ENCODE measurements at regions not wholly inside any gene's neighbourhood (a gene's known extent, or its start where the extent isn't known, plus 50 kb on each side); places are given as distances from the start of the nearest gene placed in this dataset.

DNA sequence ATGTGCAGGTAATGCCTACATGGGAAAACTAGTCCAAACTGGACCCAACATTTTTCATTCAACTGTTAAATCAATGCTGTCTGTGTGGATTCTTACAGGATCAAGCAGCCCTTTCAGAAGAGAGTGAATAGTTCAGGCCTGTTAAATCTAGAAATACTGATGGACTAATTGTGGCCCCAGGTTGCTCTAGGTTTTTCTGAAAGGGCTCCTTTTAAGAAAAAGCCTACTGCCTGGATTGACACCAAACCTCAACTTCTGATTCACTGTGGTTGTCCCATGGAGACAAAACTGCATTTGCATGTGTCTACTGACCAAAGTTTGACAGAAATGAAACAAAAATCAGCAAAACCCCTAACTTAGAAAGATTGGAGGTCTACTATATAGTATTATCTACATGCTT, 437.0 kb downstream of the KLF12 start:
- no peak for FAIRE-seq

DNA sequence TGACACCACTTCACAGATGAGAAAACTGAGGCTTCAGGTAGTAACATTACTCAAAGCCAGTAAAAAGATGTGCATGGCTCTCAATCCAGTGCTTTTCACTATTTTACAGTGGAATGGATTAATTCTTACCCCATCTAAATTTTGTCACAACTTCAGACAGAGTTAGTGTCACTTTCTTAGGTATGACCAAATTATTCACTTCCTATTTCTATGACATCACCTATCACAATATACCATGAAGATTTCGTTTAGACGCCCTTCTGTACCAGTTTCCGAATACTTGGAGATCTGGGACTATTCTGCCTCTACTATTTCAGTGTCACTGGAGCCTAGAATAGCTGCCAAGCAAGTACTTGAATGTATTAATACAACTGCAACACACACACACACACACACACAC, 437.5 kb downstream of the KLF12 start:
- no peak for FAIRE-seq

DNA sequence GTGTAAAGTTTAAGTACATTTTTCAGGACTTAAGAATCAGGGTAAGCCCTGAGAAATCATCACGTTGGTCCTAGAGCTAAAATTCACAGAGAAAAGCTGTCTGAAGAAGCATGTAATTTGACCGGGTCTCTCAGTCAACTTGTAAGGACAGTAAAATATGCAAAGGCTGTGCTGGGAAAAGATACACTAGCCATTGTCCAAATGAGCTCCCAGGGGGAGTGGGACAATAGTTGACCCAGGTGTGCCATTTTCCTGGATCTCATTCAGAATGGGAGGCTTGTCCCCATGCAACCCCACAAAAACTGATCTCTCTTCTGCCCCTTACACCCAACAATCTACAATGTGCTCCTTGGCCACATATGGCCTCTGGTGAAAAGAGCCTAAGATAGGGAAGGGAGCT, 437.9 kb downstream of the KLF12 start:
- FAIRE-seq, result no peak

DNA sequence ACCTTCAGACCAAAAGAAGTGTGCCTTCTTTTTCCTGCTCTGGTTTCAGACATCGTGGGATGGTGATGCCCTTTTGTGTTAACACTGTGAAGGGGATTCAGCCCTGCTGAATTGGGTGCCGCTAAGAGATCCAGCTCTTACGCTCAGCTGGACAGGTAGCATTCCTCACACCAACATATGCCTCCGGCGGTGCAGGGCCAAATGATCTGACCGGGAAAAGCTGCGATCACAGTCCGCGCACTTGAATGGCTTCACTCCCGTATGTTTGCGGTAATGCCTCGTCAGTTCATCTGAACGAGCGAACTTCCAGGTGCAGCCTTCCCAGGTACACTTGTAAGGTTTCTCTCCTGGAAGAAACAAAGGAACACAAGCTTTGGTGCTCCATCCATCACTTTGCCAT, 438.9 kb downstream of the KLF12 start:
- FAIRE-seq, result no peak

DNA sequence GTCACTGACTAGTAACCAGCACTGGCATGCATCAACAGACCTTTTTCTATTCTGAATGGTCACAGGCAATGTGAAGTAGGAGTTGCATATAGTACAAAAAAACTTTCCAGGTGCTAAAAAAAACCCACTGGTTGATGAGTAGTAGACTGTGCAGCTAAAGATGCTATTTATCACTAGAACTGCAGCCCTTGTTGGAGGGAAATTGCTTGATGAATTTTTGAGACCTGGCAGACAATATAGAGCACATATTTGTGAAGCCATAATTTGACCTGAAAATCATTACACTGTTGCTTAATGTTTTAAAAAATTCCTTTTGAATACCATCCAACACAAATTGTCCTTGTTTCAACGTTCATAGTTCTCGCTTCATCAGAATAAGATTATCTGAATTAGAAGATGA, 441.0 kb downstream of the KLF12 start:
- no peak for FAIRE-seq

DNA sequence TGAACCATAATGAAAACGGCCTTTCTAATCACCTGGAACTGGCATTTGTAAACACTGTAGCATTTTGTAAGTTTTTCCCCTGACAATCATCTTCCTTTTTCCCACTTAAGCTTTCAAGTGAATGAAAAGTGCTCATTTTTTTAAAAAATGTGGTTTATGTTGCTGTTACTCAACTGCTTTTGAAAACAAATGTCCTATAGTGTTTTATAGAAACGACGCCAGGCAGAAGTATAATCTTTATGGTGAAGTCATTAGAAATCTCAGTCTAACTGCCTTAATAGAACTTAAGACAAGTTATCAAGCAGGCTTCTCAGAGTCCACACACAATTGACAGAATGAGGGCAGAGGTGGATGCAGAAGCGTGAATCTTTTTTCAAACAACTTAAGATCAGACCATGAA, 442.3 kb downstream of the KLF12 start:
- FAIRE-seq, result no peak

DNA sequence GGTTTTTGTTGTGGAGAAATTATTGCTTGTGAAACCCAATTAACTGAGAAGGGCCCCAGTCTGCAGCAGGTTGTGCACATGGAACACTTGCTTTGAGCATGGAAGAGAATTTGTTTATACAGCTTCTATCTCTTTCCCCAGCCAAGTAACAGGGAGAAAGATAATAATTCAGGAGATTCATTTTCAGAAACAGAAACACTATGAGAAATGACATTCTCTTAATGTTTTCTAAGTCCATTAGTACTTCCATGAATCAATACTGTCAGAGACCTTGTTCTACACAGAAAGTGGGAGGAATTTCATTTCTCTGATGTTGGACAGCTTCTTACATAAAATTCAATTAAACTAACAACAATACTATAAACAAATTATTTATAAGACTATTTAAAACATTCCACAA, 446.3 kb downstream of the KLF12 start:
- no peak for FAIRE-seq

DNA sequence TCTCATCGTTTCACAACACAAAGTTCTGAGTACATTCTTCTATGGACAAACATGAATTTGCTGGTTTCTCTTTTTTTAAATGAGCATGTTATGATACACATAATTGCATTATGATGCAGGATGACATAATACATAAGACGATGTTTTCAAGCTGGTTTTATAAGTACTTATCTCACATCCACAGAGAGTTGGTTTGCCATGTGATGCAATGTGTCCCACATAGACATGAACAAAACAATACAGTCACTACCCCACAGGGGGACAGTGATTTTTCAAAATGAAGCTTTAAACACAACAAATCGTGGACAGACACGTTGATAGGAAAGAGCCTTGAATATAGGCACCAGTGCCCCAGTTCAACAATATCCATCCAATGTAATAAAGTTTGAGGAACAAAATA, 447.1 kb downstream of the KLF12 start:
- FAIRE-seq, result no peak

DNA sequence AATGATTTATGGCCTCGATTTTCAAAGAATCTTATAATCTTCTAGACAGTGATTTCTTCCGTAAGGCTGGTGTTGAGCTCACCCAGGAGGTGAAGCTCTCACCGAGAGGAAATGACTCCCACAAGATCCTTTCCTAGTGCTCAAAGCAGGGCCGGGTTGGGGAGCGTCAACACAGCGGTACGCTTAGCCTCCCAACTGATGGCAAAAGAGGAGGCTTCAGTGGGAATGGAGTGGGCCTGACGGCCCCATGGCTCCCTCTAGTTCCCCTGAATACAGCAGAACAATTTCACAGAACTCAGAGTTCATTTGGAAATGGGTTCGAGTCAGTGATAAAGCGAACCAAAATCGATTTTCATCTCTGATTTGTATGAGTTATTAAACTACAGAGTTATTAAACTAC, 449.5 kb downstream of the KLF12 start:
- no peak for FAIRE-seq

DNA sequence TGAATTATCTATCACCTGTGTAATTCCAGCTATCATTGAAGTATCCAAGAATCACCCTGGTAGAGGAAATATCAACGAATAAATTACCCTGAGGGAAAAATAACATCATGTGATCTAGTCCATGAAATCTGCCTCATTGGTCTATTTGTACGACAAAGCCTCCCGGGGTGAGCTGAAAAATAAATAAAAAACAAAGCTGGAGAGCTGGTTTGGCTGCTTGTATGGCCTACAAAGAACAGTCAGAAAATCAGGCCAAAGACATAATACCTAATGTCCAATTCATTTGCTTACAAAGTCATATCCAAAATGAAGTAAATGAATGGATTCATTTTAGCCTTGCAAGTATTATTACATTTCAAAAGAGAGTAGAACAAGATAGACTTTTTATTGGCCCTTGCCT, 449.9 kb downstream of the KLF12 start:
- no peak for FAIRE-seq

DNA sequence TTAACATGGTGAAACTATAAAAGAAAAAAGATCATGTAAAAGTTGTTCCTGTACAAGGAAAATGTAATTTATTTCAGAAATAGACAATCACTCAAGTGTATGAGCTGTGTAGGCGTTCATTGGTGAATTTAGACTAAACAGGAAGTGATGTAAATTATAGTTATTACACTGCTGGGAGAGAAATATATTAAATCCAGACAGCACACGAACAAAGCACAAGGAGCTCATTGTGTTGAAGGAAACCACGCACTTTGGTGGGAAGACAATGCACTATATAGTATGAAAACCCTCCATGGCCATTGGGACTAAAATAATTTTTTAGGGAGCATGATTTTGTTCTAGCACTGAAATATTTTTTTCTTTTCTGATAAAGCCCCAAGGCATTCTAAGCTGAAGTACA, 450.5 kb downstream of the KLF12 start:
- no peak for FAIRE-seq

DNA sequence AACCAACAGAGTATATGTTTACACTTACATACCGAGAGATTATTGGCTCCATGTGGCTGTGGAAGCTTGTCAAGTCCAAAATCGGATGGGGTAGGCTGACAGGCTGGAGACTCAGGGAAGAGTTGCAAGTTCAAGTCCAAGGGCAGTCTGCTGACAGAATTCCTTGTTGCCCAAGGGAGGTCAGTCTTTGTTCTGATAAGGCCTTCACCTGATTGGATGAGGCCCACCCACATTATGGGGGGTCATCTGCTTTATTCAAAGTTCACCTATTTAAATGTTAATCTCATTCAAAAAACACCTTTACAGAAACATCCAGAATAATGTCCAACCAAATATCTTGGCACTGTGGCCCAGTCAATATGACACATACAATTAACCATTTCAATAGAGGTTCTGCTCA, 452.4 kb downstream of the KLF12 start:
- no peak for FAIRE-seq

DNA sequence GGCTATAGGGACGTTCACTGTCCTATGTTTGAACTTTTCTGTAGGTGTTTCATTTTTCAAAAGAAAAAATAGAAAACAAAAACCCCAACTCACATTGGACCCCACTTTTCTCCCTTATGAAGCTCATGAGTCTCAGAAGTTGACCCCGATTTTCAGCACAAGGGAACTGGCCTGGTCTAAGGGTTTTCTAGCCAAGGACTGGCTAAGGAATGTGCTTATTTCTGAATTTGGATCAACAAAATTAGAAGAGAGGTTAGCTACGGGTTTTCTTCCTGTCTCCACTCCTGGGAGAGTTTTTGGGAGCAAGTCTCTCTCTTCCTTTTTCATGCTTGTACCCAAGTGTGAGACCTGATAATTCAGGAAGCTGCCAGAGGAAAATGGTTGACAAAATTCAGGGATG, 453.2 kb downstream of the KLF12 start:
- FAIRE-seq, result no peak

DNA sequence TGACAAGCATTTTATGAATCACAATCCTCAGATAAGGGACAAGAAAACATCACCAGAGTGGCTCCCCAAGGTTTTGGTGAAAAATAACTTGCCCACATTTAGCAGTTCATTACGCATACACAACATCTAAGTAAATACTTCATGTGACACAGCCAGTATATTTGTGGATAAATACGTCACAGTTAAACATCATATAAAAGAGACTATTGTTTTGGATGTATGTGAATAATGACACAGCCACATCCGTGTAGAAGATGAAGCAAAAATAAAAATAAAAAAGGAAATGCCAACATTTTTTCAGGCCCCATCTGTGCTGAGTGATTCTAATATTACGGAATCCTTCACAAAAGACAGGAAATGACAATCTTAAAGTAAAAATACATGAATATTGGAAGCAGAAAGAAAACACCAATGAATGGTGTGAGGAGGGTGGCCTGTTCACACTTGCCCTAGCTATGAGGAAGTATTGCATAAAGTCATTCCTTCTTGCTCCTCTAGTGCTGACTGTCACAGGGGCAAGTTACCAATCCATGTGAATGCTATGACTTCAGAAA, 457.1 kb downstream of the KLF12 start:
- FAIRE-seq, result no peak

DNA sequence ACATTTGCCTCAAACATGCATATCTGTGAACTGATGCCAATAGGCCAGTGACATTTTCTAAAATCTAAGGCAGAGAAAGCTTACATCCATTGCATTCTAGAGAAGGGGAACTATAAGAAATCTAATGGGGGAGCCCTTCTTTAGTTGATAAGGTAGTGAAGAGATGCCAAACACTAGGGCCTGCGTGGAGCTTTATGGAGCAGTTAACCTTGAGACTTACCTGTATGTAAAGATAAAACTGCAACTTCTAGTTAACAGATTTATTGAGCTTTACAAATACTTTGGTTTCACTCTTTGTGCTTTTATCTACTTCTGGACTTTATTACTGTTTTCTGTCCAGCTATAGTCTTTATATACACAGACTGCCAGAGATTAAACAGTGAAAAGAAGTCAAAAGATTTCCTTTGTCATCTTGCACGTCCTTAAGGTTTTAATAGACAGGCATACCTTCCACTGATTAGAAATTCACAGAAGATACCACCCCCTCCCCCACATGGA, 457.6 kb downstream of the KLF12 start:
- no peak for FAIRE-seq

DNA sequence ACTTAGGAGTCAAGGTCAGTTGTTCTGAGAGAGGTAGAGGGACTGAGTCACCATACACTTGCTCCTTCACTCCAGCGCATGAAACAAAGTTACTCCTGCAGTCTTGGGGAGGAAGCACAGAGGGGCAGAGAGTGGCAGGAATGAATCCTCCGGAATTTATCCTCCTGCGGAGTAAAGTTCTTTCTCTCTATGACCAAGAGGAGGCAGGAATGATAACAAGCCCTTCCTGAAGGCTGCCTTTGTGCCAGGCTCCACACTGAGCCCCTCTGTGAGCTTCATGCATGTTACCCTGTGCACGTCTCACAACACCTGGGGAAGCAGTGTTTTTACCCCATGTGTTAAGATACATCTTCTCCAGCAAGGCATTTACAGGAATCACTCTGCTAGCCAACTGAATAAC, 458.4 kb downstream of the KLF12 start:
- no peak for FAIRE-seq

DNA sequence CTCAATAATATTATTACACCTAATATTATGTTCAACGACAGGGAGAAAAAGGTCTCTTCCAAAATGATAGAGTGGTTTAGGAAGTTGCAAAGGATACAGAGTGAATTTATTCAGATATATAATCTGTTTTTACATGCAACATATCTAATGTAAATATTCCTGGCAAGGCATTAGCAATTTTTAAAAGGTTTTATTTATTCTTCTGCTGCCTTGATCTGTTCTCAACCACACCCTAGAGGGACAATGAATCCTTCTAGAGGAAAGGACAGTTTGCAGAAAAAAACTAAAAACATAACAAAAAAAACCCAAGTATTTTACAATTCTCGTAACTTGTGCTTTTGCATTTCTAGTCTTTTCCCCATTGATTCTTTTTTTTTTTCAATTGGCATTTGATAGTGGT, 459.6 kb downstream of the KLF12 start:
- FAIRE-seq, result no peak

DNA sequence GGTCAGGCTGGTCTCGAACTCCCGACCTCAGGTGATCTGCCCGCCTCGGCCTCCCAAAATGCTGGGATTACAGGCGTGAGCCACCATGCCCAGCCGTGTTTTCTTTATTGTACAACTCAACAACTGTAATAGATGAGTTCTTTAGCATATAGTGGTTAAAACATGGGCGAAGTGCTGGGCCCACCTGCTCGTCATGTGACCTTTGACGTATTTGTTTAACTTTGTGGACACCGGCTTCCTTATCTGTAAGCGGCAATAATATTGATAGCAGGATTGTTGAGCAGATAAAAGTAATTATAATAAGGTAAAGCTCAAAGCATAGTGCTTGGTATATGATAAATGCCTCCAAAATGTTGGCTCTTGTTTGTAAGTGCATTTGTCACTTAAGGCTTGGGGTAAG, 460.3 kb downstream of the KLF12 start:
- FAIRE-seq, result no peak

DNA sequence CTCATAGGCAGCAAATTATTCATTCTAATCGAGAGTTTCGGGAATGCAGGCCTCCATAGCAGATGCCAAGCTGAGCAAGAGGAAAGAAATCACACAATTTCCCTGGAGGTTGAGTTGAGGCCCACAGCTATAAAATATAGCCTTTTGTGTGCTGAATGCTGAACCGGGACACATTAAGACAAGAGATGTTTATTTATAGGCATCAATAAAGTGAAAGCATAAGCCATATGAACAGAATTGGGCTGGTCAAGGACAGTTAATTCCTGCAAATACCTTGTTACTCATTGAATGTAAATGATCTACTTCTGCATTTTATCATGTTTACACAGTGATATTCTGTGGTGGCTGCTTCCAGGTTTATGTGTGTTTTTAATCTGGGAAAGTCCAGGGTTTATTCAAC, 461.7 kb downstream of the KLF12 start:
- no peak for FAIRE-seq

DNA sequence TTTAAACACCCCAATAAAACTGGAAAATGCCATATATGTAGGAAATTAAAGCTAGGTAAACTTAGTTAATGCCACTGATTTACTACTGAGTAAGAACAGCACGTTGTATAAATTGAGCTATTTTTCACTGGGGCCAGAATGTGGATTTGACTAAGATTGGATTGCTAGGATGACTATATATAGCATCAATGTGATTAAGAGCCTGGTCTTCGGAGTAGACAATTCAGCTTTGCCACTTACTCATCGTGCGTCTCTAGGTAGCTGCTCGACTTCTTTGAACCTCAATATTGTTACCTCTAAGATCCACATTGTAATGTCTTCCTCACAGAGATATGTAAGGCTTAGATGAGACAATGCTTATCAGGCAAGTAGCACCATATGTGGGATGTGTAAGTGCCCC, 462.5 kb downstream of the KLF12 start:
- FAIRE-seq, result no peak

DNA sequence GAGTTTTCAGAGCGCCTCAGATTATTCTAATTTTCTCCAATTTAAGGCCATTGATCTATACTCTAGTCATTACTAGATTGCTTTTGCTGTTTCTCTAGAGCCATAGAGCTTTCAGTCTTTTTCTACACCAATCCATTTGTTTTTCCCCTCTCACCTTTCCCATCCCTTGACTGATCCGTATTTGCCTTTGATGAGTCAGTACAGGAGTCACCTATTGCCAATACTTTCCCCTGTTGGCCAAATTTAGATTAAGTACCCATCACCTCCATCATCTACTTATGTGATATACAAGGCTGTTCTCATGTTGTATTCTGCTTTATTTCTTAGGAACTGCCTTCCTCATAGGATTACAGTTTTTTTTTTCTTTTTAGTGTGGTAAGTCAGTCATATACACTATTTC, 463.2 kb downstream of the KLF12 start:
- FAIRE-seq, result no peak

DNA sequence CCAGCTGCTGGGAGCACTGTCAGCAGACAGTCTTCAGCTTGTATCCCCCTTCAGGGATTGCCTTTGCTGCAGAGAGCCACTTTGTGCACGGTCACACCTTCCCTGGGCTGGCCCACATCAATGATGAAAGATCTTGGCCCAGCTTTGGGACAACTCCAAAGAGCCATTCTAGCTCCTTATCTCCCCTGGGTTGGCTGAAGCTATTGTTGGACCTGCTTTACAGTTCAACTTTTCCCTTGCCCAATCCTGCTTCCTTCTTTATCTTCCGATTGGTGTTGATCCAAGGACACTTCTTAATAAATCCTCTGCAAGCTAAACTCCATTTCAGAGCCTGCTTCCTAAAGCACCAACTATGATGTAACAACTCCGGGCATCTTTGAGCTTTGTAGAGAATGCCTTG, 466.4 kb downstream of the KLF12 start:
- FAIRE-seq, result no peak

DNA sequence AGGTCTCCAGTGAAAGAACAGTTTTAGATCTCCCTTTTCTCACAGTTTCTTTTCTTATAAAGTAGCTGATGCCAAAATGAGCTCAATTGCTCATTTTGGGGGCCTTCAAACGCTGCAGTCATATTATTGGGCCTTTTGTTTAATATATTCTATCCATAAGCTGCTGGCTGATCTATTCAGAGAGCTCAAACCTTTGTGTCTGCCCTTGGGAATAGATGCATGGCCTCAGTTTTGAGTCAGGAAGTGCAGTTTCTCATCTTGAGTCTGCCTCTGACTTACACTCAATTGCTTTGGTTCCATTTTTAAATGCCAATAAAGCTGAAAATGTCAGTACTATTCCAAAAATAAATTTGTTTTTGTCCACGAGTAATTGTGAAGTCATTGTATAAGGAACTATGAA, 468.9 kb downstream of the KLF12 start:
- no peak for FAIRE-seq

DNA sequence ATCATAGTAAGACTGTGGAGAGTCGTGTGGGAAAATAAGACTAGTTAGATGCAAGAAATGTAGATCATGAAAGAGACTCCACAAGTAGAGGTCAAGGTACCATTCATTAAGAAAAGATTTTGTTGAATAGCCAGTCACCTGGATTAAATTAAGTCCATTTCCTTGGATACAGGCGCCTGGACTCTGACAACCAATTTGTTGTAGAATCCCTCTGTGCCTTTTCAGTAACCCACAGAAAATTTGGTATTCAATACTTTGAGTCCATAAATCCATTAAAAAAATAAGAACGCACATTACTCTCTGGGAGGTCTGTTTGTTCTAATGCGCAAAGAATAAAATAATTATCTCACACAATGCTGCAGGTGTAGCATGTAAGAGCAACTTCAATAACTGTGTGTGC, 469.4 kb downstream of the KLF12 start:
- no peak for FAIRE-seq

DNA sequence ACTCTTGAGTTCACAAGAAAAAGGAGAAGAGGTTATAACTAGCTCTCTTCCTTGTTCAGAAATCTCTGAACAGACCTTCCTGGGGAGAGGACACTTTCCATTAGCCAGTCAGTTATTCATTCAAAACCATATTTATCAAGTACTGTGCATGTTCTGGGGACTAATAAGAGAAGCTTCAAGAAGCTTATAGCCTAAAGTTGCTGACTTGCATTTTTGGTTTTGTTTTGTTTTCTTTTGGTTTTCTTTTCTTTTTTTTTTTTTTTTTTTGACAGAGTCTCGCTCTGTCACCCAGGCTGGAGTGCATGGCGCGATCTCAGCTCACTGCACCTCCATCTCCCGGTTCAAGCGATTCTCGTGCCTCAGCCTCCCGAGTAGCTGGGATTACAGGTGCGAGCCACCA, 471.4 kb downstream of the KLF12 start:
- FAIRE-seq, result no peak
